ENCODE measurements at regions not wholly inside any gene's neighbourhood (a gene's known extent, or its start where the extent isn't known, plus 50 kb on each side); places are given as distances from the start of the nearest gene placed in this dataset.
A peak's percentile ranks its signal among the peaks of the same experiment; 100 is the strongest.

- DNase-seq: no peak
Measured at GRCh38 chr4:98758182-98758581, 99.8 kb upstream of the TSPAN5 start.

- no peak for DNase-seq
Measured at GRCh38 chr4:98754736-98755135, 96.3 kb upstream of the TSPAN5 start.

- DNase-seq: no peak
Measured at GRCh38 chr4:98749206-98749605, 90.8 kb upstream of the TSPAN5 start.

GRCh38 chr4:98748609-98749008 is 90.2 kb upstream of the TSPAN5 start:
- DNase-seq: no peak

DNA sequence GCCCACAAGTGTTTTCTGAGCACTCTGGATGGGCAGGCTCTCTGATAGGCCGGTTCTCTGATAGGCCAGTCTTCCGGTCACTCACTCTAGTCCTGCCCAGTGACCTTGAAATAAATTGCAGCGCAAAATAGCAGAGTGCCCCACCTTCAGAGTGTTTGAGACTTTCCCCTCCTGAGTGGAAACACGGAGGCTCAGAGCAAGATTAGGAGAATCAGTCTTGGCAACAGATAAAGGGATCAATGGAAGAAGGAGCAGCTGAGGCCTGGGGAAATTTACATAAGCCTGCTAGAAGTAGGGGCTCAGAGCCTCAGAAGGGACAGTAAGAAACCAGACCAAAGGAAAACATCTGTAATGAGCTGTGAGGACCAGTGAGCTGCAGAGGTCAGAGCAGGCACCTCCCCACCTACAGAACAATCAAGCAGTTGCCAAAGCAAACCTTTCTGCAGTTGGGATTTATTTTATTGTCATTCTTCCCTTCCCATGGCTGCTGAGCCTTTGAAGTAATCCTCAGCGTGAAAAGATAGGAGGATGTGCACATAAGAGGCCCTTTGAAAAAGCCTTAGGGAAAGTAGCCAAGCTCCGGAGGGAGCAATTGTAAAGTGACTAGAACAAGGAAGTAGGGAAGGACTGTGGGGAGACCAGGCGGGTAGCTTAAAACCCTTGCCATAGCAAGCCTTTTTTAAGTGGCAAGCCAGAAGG is 89.1 kb upstream of the TSPAN5 start:
- peak; percentile 28 for DNase-seq

DNA sequence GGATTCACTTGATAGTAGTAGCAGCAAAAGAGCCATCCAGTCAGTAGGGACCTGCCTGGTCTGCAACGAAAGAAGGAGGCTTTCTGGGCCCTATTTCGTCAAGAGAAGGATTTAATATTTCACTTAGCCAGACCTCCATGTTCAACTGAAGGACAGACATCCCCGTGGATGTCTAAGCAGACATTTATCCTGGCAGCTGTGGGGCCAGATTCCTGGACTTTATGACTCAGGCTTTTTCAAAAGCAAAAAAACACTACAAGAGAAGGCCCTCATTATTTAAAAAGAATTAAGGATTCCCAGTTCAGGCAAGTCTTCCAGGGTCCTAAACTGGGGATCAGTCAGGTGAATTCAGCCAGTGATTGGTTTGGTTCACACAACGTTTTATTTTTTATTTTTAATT is 88.5 kb upstream of the TSPAN5 start:
- DNase-seq: no peak

DNA sequence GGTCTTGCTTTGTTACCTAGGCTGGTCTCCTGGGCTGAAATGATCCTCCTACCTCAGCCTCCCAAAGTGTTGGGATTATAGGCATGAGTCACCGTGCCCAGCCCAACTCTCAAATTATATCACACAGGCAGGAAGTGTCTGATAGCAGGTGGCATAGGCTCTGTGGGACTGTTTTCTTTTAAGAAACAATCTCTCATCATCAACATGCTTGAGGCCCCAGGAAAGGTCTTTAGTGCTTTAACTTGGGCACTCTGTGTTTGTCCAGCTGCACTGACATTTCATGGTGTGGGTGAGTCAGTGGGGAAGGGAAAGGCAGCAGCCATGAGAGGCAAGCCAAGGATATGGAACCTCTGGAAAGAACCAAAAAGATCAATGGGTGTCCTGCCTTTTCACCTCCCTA is 88.1 kb upstream of the TSPAN5 start:
- DNase-seq: no peak

DNA sequence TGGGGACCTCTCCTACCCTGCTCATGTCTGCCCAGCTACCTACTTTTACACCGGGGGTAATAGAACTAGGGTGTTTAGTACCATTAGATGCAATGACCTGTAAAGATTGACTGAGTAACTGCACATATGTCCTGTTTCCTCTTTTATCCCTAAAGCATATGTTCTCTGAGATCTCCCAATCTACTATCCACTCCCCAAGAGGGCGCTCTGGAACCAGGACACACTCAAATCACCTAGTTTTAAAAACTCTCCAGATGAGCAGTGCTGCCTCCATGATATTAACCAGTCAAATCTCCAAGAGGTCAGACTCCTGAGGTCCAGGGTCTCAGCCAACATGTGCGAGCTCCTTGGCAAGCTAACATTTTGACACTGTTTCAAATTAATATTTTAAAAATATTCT is 87.0 kb upstream of the TSPAN5 start:
- no peak for DNase-seq

GRCh38 chr4:98744372-98745150 is 86.2 kb upstream of the TSPAN5 start:
- no peak for DNase-seq

GRCh38 chr4:98741952-98742351 is 83.5 kb upstream of the TSPAN5 start:
- DNase-seq: no peak

DNA sequence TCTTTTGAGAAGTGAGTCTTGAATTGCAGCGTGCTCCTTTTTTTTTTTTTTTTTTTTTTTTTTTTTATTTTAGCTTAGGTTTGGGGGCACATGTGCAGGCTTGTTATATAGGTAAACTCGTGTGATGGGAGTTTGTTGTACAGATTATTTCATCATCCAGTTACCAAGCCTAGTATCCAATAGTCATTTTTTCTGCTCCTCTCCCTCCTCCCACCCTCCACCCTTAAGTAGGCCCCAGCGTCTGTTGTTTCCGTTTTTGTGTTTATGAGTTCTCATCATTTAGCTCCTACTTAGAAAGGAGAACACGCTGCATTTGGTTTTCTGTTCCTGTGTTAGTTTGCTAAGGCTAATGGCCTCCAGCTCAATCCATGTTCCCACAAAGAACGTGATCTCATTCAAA is 81.3 kb upstream of the TSPAN5 start:
- no peak for DNase-seq

GRCh38 chr4:98733601-98734000 is 75.2 kb upstream of the TSPAN5 start:
- no peak for DNase-seq

GRCh38 chr4:98728871-98729270 is 70.5 kb upstream of the TSPAN5 start:
- no peak for DNase-seq

DNA sequence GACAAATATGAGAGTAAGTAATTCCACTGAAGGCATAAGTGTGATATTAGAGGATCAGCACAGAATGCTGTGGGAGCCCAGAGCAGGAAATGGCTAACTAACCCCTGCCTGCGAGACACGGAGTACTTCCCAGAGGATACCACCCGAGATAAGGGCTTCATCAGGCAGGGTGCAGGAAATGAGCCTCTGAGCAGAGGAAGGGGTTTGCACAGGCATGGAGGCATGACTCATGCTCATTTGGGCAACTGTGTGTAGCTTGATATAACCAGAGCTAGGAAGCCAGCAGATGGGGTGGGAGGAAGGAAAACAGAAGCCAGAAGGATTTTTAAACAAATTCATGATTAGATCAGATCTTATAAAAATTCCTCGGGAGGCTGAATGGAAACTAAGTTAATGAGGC is 70.0 kb upstream of the TSPAN5 start:
- DNase-seq: no peak

- no peak for DNase-seq
Measured at GRCh38 chr4:98722000-98722399, 63.6 kb upstream of the TSPAN5 start.

GRCh38 chr4:98720871-98721480 is 62.6 kb upstream of the TSPAN5 start:
- no peak for DNase-seq

DNA sequence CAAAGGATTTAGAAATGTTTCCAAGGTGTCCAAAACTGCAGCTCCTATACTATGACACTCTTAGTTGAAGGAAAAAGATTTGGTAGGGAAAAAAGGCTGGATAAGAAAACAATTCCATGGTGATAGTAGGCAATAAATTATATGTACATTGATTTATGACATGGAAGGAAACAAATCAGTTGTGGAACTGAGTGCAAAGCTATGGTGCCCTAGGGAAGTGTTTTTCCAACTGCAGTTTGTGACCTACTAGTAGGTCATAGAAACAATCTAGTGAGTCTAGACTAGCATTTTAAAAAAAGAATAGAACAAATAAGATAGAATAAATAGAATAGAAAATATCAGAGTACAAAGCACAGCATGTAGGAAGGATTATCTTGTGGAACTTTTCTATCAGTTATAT is 58.4 kb upstream of the TSPAN5 start:
- DNase-seq: no peak

- DNase-seq: no peak
Measured at GRCh38 chr4:98712607-98713006, 54.2 kb upstream of the TSPAN5 start.

- no peak for DNase-seq
Measured at GRCh38 chr4:98711526-98711925, 53.1 kb upstream of the TSPAN5 start.

GRCh38 chr4:98710831-98711230 is 52.4 kb upstream of the TSPAN5 start:
- DNase-seq: no peak
